HepG2 (cell line): ENCODE measurements at regions not wholly inside any gene's neighbourhood (a gene's known extent, or its start where the extent isn't known, plus 50 kb on each side); places are given as distances from the start of the nearest gene placed in this dataset.

ENCODE experiments used
- ATAC-seq: fragments of 200-7000 bp; cut with Tn5 transposase; 3 replicates; pipeline ENCODE4 v1.9.1; 2020; ENCODE audit warnings: mild to moderate bottlenecking, moderate library complexity
- BruUV-seq: library from RNA; stranded (reverse); fragments of 400-500 nt; replicated peaks from 2 replicates; lab custom pipeline; 2021; lab: Mats Ljungman, UMichigan
- CTCF ChIA-PET: fragments of 300-600 bp; formaldehyde crosslinking; extraction: SDS; loops from one replicate; lab custom pipeline; 2021; ENCODE audit warnings: low total read pairs, inconsistent platforms, low intra/inter-chr PET ratio; lab: Yijun Ruan, JAX
- POLR2A ChIA-PET: fragments of 350-600 bp; sonication (Branson Sonifier 250); formaldehyde crosslinking; loops from one replicate; lab custom pipeline; 2020; ENCODE audit warnings: antibody characterized with exemption, inconsistent platforms; lab: Yijun Ruan, JAX
- DNase-seq: peaks from one replicate; pipeline ENCODE4 v3.0.0-alpha.2; 2015; ENCODE audit warnings: low spot score
- FAIRE-seq: peaks from 3 replicates; lab custom pipeline; 2011; peaks lifted over from hg19 to GRCh38; lab: Jason Lieb, UNC
- H2AFZ ChIP-seq: one replicate; pipeline ENCODE4 v1.6.1; 2011; ENCODE audit warnings: low read length, inconsistent platforms
- H3K27ac ChIP-seq: fragments of 300-600 bp; 3 replicates; pipeline ENCODE4 v1.8.0; 2011; ENCODE audit warnings: mixed run types, mild to moderate bottlenecking, mixed read lengths, low read length, inconsistent platforms; ENCODE audit not compliant: insufficient read depth; ENCODE audit errors: extremely low read length
- H3K27me3 ChIP-seq, 2 experiments: fragments of 200-600 bp in 1 of 2; 2 replicates in 1 of 2; 3 replicates in 1 of 2; pipeline versions ENCODE4 v1.6.0 to v1.8.0; 2011; ENCODE audit warnings: low read length in 2 of 2, mild to moderate bottlenecking in 2 of 2, moderate library complexity in 2 of 2, inconsistent platforms in 1 of 2; ENCODE audit not compliant: insufficient read depth in 2 of 2, control insufficient read depth in 1 of 2
- H3K36me3 ChIP-seq, 2 experiments: fragments of 200-600 bp in 1 of 2; replicated peaks in 1 of 2; 2 replicates in 1 of 2; 3 replicates in 1 of 2; pipeline versions ENCODE4 v1.5.1 to v1.8.0; 2011; ENCODE audit warnings: low read length in 2 of 2, inconsistent platforms in 1 of 2; ENCODE audit not compliant: insufficient read depth in 2 of 2, control insufficient read depth in 1 of 2
- H3K4me1 ChIP-seq: 2 replicates; pipeline ENCODE4 v1.5.1; 2012; ENCODE audit warnings: low read length, inconsistent platforms; ENCODE audit not compliant: insufficient read depth
- H3K4me2 ChIP-seq: 2 replicates; pipeline ENCODE4 v1.6.0; 2011; ENCODE audit warnings: low read depth, low read length, inconsistent platforms
- H3K4me3 ChIP-seq, 3 experiments: fragments of 200-600 bp in 1 of 3; sonication (generic), shearing (Covaris generic) in 1 of 3; replicated peaks in 1 of 3; 2 replicates each; pipeline ENCODE4 v1.5.1; 2011 to 2016; ENCODE audit warnings: low read length in 3 of 3, inconsistent platforms in 2 of 3, low read depth in 2 of 3, mild to moderate bottlenecking in 2 of 3, control low read depth in 1 of 3, mixed read lengths in 1 of 3; ENCODE audit not compliant: insufficient read depth in 1 of 3
- H3K79me2 ChIP-seq: one replicate; pipeline ENCODE4 v1.6.1; 2011; ENCODE audit warnings: low read length, inconsistent platforms; ENCODE audit not compliant: insufficient read depth
- H3K9ac ChIP-seq: 2 replicates; pipeline ENCODE4 v1.6.0; 2011; ENCODE audit warnings: mild to moderate bottlenecking, low read depth, low read length, inconsistent platforms; ENCODE audit not compliant: insufficient read depth
- H3K9me3 ChIP-seq: 2 replicates; pipeline ENCODE4 v1.5.1; 2012; ENCODE audit warnings: mild to moderate bottlenecking, low read length
- H4K20me1 ChIP-seq: 2 replicates; pipeline ENCODE4 v1.6.0; 2011; ENCODE audit warnings: inconsistent platforms, mild to moderate bottlenecking, low read length, moderate library complexity; ENCODE audit not compliant: insufficient read depth
- ARID2 ChIP-seq: sonication (generic); formaldehyde crosslinking; IDR thresholded peaks from 2 replicates; pipeline ENCODE4 v1.8.1; 2022; ENCODE audit warnings: mild to moderate bottlenecking, missing genetic modification reagents, borderline replicate concordance
- KLF13 ChIP-seq: sonication (generic); formaldehyde crosslinking; IDR thresholded peaks from 2 replicates; pipeline ENCODE4 v1.4.0; 2020; ENCODE audit warnings: mild to moderate bottlenecking, missing genetic modification reagents
- MED13 ChIP-seq: sonication (generic); formaldehyde crosslinking; IDR thresholded peaks from 2 replicates; pipeline ENCODE4 v1.5.0; 2020; ENCODE audit warnings: missing genetic modification reagents
- NFYB ChIP-seq: sonication (generic); formaldehyde crosslinking; IDR thresholded peaks from 2 replicates; pipeline ENCODE4 v1.4.0; 2020; ENCODE audit warnings: missing genetic modification reagents
- SUZ12 ChIP-seq: fragments of 150-350 bp; IDR thresholded peaks from 2 replicates; pipeline ENCODE4 v1.6.1; 2014; ENCODE audit warnings: low read depth, low read length
- ZNF557 ChIP-seq: sonication (generic); formaldehyde crosslinking; IDR thresholded peaks from 2 replicates; pipeline ENCODE4 v1.4.0; 2020; ENCODE audit warnings: missing genetic modification reagents
- ZNF629 ChIP-seq: sonication (generic); formaldehyde crosslinking; conservative IDR thresholded peaks from 2 replicates; pipeline ENCODE4 v1.5.0; 2020; ENCODE audit warnings: missing genetic modification reagents
- WGBS: methylation state at CpG from one replicate; pipeline ENCODE4 v1.1.6; 2017; ENCODE audit warnings: low lambda C conversion rate; 5-methylcytosine and 5-hydroxymethylcytosine counted together
- in situ Hi-C: cut with HindIII; loops from 2 replicates; pipeline ENCODE4 v1.10.0; 2017; ENCODE audit warnings: low pct_unique_long_range_greater_than_20kb; ENCODE audit not compliant: extremely low pct_ligation_motif_present
- intact Hi-C: fragments of 100-400 bp; cut with micrococcal nuclease; formaldehyde crosslinking; loops from one replicate; pipeline ENCODE4 v1.10.0; 2022; ENCODE audit not compliant: unreplicated experiment
- TF ChIP-seq, protein P1 (sequence below): sonication (generic); formaldehyde crosslinking; IDR thresholded peaks from 2 replicates; pipeline ENCODE4 v1.5.0; 2020; ENCODE audit warnings: missing genetic modification reagents, mild to moderate bottlenecking, borderline replicate concordance

DNA sequence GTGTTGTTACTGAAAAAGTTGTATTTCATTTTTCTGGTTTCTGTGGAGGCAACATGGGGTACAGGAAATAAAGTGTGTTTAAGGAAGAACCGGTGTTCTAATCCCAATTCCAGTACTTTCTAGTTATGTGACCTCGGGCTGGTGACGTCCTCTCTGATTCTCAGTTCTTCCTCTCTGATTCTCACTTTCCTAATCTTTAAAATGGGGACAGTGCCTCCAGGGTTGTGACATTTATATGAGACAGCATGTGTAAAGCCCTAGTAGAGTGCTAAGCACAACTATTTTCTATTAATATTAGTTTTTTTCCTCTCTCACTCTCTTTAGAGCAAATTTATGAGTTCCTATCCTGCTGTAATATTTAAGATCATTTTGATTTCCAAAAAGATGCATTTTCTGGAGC is 50.9 kb upstream of the PTPDC1 start:
- no peak overlapping the region for H3K27ac ChIP-seq
- H3K9ac ChIP-seq = no peak overlapping the region
- H3K4me2 ChIP-seq = no peak overlapping the region
- no TSS peak for BruUV-seq
- H3K27me3 ChIP-seq = no peaks in the 10 kb centered on the region; a peak in 1 of 5 replicates
- TF ChIP-seq KLF13 = no peak
- TF ChIP-seq NFYB (CRISPR knock-in tag) = no peak
- TF ChIP-seq ZNF557 (CRISPR knock-in tag) = no peak
- peak; percentile 71 for TF ChIP-seq ZNF629 (CRISPR knock-in tag)
- TF ChIP-seq, all 625 proteins: peak for 1
- peaks cover 22% of the 10 kb centered on the region for H3K79me2 ChIP-seq
- H3K36me3 ChIP-seq = no peaks in the 10 kb centered on the region
- no peak for ATAC-seq
- no peak overlapping the region for H2AFZ ChIP-seq
- H3K4me1 ChIP-seq = peaks cover 29% of the 10 kb centered on the region
- 94% methylated on average over 3 of the region's 3 CpGs for WGBS
- no peaks in the 10 kb centered on the region for H4K20me1 ChIP-seq
- ChIA-PET CTCF (no interaction called here), POLR2A (interaction anchor here (1.6 kb wide), 1 partner anchor 133 kb away, joined by 6 read pairs; no protein-coding TSS in a partner anchor)
- in situ Hi-C loops = no loop called here
- intact Hi-C loops = no loop called here
- no peak overlapping the region for H3K4me3 ChIP-seq
- no peak for FAIRE-seq
- no peaks in the 10 kb centered on the region for H3K9me3 ChIP-seq
- no peak for DNase-seq

DNA sequence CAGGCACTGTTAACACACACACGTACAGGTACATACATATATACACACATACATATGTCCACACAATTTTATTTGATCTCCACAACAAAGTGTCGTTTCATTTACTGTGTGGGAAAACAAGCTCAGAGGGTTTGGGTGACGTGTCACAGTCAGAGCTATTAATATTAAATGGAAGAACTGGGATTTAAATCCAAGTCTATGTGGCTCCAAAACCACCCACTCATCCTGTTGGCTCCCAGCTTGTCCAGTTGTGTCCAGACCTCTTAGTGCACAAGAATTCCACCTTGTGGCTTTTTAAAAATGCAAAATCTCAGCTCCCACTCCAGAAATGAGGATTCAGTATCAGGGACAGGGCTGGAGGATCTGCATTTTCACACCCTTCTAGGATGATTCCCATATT is 52.3 kb upstream of the PTPDC1 start:
- intact Hi-C loops (no loop called here), in situ Hi-C loops (no loop called here)
- no peak for DNase-seq
- no peak for ATAC-seq
- H4K20me1 ChIP-seq = no peaks in the 10 kb centered on the region
- H3K27ac ChIP-seq = no peak overlapping the region
- H3K9ac ChIP-seq = no peak overlapping the region
- no peaks in the 10 kb centered on the region; a peak in 1 of 5 replicates for H3K27me3 ChIP-seq
- H3K4me2 ChIP-seq = peak overlapping the region; percentile 77
- TSS peak; percentile 61 for BruUV-seq
- ChIA-PET CTCF (no interaction called here), POLR2A (interaction anchor here (1.6 kb wide), 1 partner anchor 134 kb away, joined by 6 read pairs; no protein-coding TSS in a partner anchor)
- peaks cover 22% of the 10 kb centered on the region for H3K79me2 ChIP-seq
- no peak overlapping the region for H2AFZ ChIP-seq
- H3K9me3 ChIP-seq = no peaks in the 10 kb centered on the region
- H3K36me3 ChIP-seq = no peaks in the 10 kb centered on the region
- no peak for TF ChIP-seq SUZ12
- TF ChIP-seq MED13 (CRISPR knock-in tag) = no peak
- no peak for TF ChIP-seq ARID2
- TF ChIP-seq, protein P1, sequence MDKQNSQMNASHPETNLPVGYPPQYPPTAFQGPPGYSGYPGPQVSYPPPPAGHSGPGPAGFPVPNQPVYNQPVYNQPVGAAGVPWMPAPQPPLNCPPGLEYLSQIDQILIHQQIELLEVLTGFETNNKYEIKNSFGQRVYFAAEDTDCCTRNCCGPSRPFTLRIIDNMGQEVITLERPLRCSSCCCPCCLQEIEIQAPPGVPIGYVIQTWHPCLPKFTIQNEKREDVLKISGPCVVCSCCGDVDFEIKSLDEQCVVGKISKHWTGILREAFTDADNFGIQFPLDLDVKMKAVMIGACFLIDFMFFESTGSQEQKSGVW (CRISPR knock-in tag) = 0 out of 2 replicates have a peak, but pooled peaks have one; percentile 0
- peak overlapping the region in 1 of 3 experiments; percentile 92; a peak in 2 of 6 replicates for H3K4me3 ChIP-seq
- H3K4me1 ChIP-seq = peaks cover 29% of the 10 kb centered on the region
- WGBS = 77% methylated on average over 3 of the region's 3 CpGs
- no peak for FAIRE-seq
